GM23248 (cell line): ENCODE measurements at regions not wholly inside any gene's neighbourhood (a gene's known extent, or its start where the extent isn't known, plus 50 kb on each side); places are given as distances from the start of the nearest gene placed in this dataset.
"Not testable (repeated sequence)": the region's sequence is repeated elsewhere in the genome, so short reads cannot be mapped to it uniquely, and the experiment has no call there.

Source experiments
- DNase-seq: peaks from one replicate; pipeline ENCODE4 v3.0.0-alpha.2; 2015
- H2AFZ ChIP-seq: fragments of 200-600 bp; sonication (generic); 2 replicates; pipeline ENCODE4 v1.6.1; 2016; ENCODE audit warnings: antibody characterized with exemption
- H3F3A ChIP-seq: fragments of 200-600 bp; sonication (generic); 2 replicates; pipeline ENCODE4 v1.6.1; 2016; ENCODE audit warnings: mild to moderate bottlenecking, antibody characterized with exemption, mixed run types; ENCODE audit not compliant: insufficient read depth
- H3K27ac ChIP-seq: fragments of 200-600 bp; sonication (generic); 2 replicates; pipeline ENCODE4 v1.5.1; 2016; ENCODE audit warnings: mild to moderate bottlenecking
- H3K27me3 ChIP-seq: fragments of 200-600 bp; sonication (generic); replicated peaks from 2 replicates; pipeline ENCODE4 v1.6.1; 2016; ENCODE audit warnings: mild to moderate bottlenecking; ENCODE audit not compliant: insufficient read depth
- H3K36me3 ChIP-seq: fragments of 200-600 bp; sonication (generic); 2 replicates; pipeline ENCODE4 v1.6.1; 2016; ENCODE audit warnings: low read depth, mild to moderate bottlenecking
- H3K4me1 ChIP-seq: fragments of 200-600 bp; sonication (generic); 2 replicates; pipeline ENCODE4 v1.6.1; 2016; ENCODE audit warnings: mild to moderate bottlenecking; ENCODE audit not compliant: insufficient read depth
- H3K4me2 ChIP-seq: fragments of 200-600 bp; sonication (generic); one replicate; pipeline ENCODE4 v1.6.1; 2016; ENCODE audit warnings: mild to moderate bottlenecking; ENCODE audit not compliant: unreplicated experiment
- H3K4me3 ChIP-seq: fragments of 200-600 bp; sonication (generic); 2 replicates; pipeline ENCODE4 v1.5.1; 2016; ENCODE audit warnings: mild to moderate bottlenecking
- H3K79me2 ChIP-seq: fragments of 200-600 bp; sonication (generic); 2 replicates; pipeline ENCODE4 v1.6.1; 2016; ENCODE audit warnings: mild to moderate bottlenecking; ENCODE audit not compliant: insufficient read depth
- H3K9ac ChIP-seq: fragments of 200-600 bp; sonication (generic); 2 replicates; pipeline ENCODE4 v1.6.1; 2016; ENCODE audit warnings: mild to moderate bottlenecking
- H3K9me2 ChIP-seq: fragments of 200-600 bp; sonication (generic); 2 replicates; pipeline ENCODE4 v1.6.1; 2016; ENCODE audit warnings: mixed run types, mild to moderate bottlenecking, moderate library complexity; ENCODE audit not compliant: insufficient read depth
- H3K9me3 ChIP-seq: fragments of 200-600 bp; sonication (generic); one replicate; pipeline ENCODE4 v1.6.1; 2017; ENCODE audit warnings: low read depth
- H4K20me1 ChIP-seq: fragments of 200-600 bp; sonication (generic); 2 replicates; pipeline ENCODE4 v1.6.0; 2016; ENCODE audit not compliant: insufficient read depth
- WGBS, 2 experiments: methylation state at CpG; one replicate each; pipeline ENCODE4 v1.1.6; 2015 to 2017; ENCODE audit warnings: low lambda C conversion rate in 2 of 2, low coverage in 1 of 2; ENCODE audit errors: missing lambda C conversion rate in 2 of 2; 5-methylcytosine and 5-hydroxymethylcytosine counted together
- in situ Hi-C: fragments of 300-500 bp; cut with MboI; formaldehyde crosslinking; loops from 2 replicates; pipeline ENCODE4 v1.15.0; 2020

DNA sequence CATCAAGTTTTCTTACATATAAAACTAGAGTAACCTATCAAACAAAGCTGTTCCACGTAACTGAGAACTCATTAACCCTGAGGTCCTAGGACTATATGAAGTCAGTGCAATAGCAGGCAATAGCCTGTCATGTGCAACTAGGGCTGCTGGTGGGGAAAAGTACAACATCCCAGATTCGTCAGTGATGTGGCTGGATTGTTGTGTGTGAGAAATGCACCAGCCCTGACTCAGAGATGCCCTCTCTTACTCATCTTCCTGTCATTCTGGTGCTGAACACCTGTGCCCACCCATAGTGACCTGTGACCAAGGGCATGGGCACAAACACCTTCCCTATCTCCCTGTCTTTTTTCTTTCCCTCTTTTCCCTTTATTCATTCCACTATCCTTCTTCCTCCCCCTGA lies 504.2 kb downstream of the TUBA3C start:
- H2AFZ ChIP-seq, in situ Hi-C loops, H3K27ac ChIP-seq, H3K4me2 ChIP-seq, H3K9me3 ChIP-seq, DNase-seq, H3K9me2 ChIP-seq, H3K36me3 ChIP-seq, H3K79me2 ChIP-seq, H4K20me1 ChIP-seq, H3K4me1 ChIP-seq, H3F3A ChIP-seq, H3K27me3 ChIP-seq, H3K4me3 ChIP-seq, H3K9ac ChIP-seq: not testable (repeated sequence)
- 0 to 1% methylated on average over 2 of the region's 2 CpGs for WGBS, 2 experiments

DNA sequence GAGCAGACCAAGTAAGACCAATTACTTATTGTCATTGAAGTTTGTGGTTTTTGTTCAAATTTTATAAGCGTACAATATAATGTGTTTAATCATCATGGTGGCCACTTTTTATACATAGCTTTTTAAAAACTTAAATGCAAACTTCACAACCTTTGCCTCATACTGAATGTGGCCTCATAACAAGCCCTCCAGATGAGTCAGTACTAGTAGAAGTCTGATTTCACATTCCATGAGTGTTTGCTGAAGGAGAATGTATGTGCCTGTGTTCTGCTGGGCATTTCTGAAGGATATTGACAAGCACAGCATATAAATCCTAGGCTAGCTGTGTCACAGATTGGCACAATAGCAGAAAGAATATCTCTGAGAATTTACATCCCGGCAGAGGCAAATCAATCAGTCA lies 506.4 kb downstream of the TUBA3C start:
- H3K79me2 ChIP-seq, H3K4me1 ChIP-seq, H3F3A ChIP-seq, H3K4me3 ChIP-seq, H3K27ac ChIP-seq, H3K9ac ChIP-seq, H3K9me2 ChIP-seq, H3K9me3 ChIP-seq, H4K20me1 ChIP-seq, DNase-seq, H3K4me2 ChIP-seq, in situ Hi-C loops, H2AFZ ChIP-seq, H3K36me3 ChIP-seq, H3K27me3 ChIP-seq: not testable (repeated sequence)
- 27 to 34% methylated on average over 2 of the region's 2 CpGs for WGBS, 2 experiments

GRCh38 chr13:18673794-18674193 lies 507.8 kb downstream of the TUBA3C start:
- in situ Hi-C loops = not testable (repeated sequence)

DNA sequence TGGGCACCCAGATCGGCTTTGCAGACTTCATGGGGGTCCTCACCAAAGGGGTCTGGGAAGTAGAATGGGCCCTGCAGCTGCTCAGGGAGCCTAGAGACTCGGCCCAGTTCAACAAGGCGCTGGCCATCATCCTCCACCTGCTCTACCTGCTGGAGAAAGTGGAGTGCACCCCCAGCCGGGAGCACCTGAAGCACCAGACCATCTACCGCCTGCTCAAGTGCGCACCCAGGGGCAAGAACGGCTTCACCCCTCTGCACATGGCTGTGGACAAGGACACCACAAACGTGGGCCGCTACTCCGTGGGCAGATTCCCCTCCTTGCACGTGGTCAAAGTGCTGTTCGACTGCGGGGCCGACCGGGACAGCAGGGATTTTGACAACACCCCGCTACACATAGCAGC lies 515.0 kb downstream of the TUBA3C start:
- in situ Hi-C loops, H3K9me3 ChIP-seq, H2AFZ ChIP-seq, H3F3A ChIP-seq, H3K79me2 ChIP-seq, H3K9ac ChIP-seq, H3K4me3 ChIP-seq, H3K36me3 ChIP-seq, DNase-seq, H3K9me2 ChIP-seq, H3K4me2 ChIP-seq, H4K20me1 ChIP-seq, H3K4me1 ChIP-seq, H3K27me3 ChIP-seq, H3K27ac ChIP-seq: not testable (repeated sequence)
- 64 to 70% methylated on average over 11 to 16 of the region's 16 CpGs for WGBS, 2 experiments

More at GRCh38 chr13:18673794-18674193, 507.8 kb downstream of the TUBA3C start:
- H3K9ac ChIP-seq, H3K4me3 ChIP-seq, H3K27ac ChIP-seq, H3K4me2 ChIP-seq, H3K79me2 ChIP-seq, DNase-seq, H4K20me1 ChIP-seq, H2AFZ ChIP-seq, H3K27me3 ChIP-seq, H3F3A ChIP-seq, H3K36me3 ChIP-seq, H3K9me2 ChIP-seq, H3K9me3 ChIP-seq, H3K4me1 ChIP-seq: not testable (repeated sequence)
- WGBS, 2 experiments = 70% methylated on average over 16 of the region's 33 CpGs; no CpG with 5 or more reads in 1 of the 2 experiments

DNA sequence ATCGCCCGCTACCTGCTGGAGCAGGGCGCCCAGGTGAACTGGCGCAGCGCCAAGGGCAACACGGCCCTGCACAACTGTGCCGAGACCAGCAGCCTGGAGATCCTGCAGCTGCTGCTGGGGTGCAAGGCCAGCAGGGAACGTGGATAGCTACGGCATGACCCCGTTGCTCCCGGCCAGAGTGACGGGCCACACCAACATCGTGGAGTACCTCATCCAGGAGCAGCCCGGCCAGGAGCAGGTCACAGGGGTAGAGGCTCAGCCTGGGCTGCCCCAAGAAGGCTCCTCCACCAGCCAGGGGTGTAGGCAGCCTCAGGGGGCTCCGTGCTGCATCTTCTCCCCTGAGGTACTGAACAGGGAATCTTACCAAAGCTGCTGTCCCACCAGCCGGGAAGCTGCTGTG lies 515.9 kb downstream of the TUBA3C start:
- 79 to 90% methylated on average over 9 to 16 of the region's 16 CpGs for WGBS, 2 experiments
- H3K9me3 ChIP-seq, in situ Hi-C loops, H3F3A ChIP-seq, H3K4me2 ChIP-seq, H4K20me1 ChIP-seq, H3K4me1 ChIP-seq, H3K9me2 ChIP-seq, H3K36me3 ChIP-seq, H3K27ac ChIP-seq, H3K4me3 ChIP-seq, H3K9ac ChIP-seq, H3K27me3 ChIP-seq, H3K79me2 ChIP-seq, H2AFZ ChIP-seq, DNase-seq: not testable (repeated sequence)

- H3K4me3 ChIP-seq, H3K4me1 ChIP-seq, H3F3A ChIP-seq, H3K27ac ChIP-seq, H3K27me3 ChIP-seq, H3K4me2 ChIP-seq, H4K20me1 ChIP-seq, in situ Hi-C loops, H3K9me3 ChIP-seq, H2AFZ ChIP-seq, H3K36me3 ChIP-seq, H3K9ac ChIP-seq, H3K9me2 ChIP-seq, H3K79me2 ChIP-seq, DNase-seq: not testable (repeated sequence)
- WGBS, 2 experiments = 75% methylated on average over 38 to 46 of the region's 46 CpGs
Observed at GRCh38 chr13:18665124-18665523, 516.5 kb downstream of the TUBA3C start.

GRCh38 chr13:18663222-18663621 lies 518.4 kb downstream of the TUBA3C start:
- H3K4me3 ChIP-seq, H3F3A ChIP-seq, H3K9me3 ChIP-seq, H3K36me3 ChIP-seq, DNase-seq, in situ Hi-C loops, H3K4me1 ChIP-seq, H3K9me2 ChIP-seq, H4K20me1 ChIP-seq, H3K27ac ChIP-seq, H3K4me2 ChIP-seq, H3K27me3 ChIP-seq, H3K79me2 ChIP-seq, H3K9ac ChIP-seq, H2AFZ ChIP-seq: not testable (repeated sequence)
- no CpG with 5 or more reads among the region's 1 CpG for WGBS, 2 experiments

- H3K9ac ChIP-seq, H3K36me3 ChIP-seq, H3K9me2 ChIP-seq, H3K4me3 ChIP-seq, H3K9me3 ChIP-seq, H4K20me1 ChIP-seq, H3K4me1 ChIP-seq, H3K79me2 ChIP-seq, H3K4me2 ChIP-seq, H2AFZ ChIP-seq, H3K27ac ChIP-seq, H3K27me3 ChIP-seq, in situ Hi-C loops, H3F3A ChIP-seq, DNase-seq: not testable (repeated sequence)
- WGBS, 2 experiments = 12 to 21% methylated on average over 7 to 8 of the region's 8 CpGs
Observed at GRCh38 chr13:18643644-18644172, 537.9 kb downstream of the TUBA3C start.
